CD4-positive, alpha-beta T cell treated with Interleukin-6 for 4 hours (primary cell): ENCODE measurements at regions not wholly inside any gene's neighbourhood (a gene's known extent, or its start where the extent isn't known, plus 50 kb on each side); places are given as distances from the start of the nearest gene placed in this dataset.
"Not testable (repeated sequence)": the region's sequence is repeated elsewhere in the genome, so short reads cannot be mapped to it uniquely, and the experiment has no call there.

ENCODE experiments used
- DNase-seq: peaks from one replicate; pipeline ENCODE4 v3.0.0-alpha.2; 2020; ENCODE audit warnings: mixed read lengths

DNA sequence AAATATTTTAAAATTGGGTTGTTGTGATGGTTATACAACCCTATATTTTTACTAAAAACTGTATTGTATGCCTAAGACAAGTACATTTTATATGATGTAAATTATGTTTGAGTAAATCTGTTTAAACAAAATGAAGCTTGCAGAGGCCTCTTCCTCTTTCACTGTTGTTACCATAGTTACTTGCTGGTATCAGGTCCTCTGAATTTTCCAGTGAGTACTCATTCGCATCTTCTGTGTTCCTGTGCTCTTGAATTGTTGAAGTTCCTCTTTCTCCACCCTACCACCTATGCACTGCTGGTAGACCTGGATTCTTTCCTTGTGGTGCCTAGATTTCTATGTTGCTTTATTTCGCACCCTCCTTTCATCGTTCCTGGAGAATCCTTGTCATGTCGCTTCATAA lies 938.5 kb upstream of the ACO1 start:
- DNase-seq, result no peak

DNA sequence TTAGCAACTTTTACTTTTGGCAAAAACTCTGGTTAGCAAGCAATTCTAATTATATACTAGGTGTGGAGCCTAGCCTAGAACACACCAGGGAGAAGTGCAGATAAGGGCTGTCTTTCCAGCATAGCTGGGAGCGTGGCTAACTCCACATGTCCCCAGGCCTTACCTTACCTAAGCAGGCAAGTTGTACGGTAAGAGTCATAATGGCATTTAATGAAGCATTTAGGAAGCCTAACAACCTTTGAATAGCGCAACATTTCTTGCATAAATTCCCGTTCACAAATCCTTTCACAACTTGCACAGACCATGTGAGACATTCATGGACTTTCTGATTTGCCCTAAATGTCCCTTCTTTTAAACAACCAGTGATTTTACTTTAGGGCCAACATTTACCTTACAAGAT lies 917.4 kb upstream of the ACO1 start:
- DNase-seq, result no peak

DNA sequence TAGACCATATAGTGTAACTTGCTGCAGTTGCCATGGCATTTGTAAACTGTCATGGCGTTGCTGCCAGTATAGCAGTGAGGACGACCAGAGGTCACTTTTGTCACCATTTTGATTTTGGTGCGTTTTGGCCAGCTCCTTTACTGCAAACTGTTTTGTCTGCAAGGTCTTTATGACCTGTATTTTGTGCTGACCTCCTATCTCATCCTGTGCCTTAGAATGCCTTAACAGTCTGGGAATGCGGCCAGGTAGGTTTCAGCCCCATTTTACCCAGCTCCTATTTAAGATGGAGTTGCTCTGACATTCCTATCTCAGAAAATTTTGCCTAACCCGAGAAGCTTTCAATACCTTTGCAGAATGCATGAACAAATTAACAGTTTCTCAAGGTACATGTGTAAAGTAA lies 914.4 kb upstream of the ACO1 start:
- DNase-seq, result no peak

DNA sequence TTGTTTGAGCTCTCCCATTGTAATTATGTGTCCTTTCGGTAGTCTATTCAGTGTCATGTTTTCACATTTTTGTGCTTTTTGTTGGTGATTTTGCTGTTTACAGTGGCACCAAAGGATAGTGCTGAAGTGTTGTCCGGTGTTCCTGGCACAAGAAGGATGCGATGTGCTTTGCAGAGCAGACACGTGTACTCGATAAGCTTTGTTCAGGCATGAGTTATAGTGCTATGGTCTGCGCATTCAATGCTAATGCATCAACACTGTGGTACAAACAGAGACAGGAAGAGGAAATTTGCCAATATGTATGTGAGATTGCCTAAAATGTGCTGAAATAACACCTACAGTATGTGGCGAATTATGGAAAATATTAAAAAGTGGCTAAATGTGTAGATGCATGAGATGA lies 913.4 kb upstream of the ACO1 start:
- DNase-seq, result no peak

DNA sequence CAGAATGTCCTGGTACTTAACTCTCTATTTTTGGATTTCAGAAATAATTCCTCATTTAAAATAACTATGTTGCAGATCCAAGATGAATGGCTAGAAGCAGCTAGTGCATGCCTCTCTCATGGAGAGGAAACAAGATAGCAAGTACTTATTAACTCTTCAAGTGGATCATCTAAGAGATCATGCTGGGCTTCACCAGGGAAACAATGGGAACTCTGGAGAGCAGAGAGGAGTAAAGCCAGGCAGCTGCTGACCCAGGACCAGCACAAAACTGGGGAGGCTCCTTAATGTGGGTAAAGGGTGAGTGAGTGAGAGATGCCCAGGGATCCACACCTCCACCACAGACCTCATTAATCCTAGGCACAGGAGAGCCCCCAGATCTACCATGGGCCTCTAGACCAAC lies 897.8 kb upstream of the ACO1 start:
- no peak for DNase-seq

DNA sequence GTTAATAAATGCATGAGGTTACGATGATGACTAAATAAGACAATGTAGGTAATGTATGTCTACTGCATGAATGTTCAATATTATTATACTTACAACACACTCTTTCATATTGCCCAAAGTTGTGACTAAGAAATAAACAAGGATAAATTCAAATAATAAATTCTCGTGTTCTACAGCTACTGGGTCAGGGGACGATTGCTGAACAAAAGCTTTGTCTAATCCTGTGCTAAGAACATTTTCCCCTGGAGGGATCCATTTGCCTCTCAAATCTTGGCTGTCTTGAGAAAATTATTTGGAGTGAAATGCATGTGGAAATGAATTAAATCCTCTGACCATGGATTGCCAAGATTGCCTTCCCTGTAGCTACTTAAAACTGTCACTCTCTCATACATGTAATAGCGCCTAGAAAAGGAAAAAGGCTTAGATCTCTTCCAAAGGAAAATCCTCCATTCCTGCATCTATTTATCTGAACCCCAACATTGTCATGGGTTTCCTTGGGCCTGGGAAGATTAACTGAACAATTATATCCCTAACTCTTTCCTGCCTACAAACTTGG lies 893.8 kb upstream of the ACO1 start:
- no peak for DNase-seq

DNA sequence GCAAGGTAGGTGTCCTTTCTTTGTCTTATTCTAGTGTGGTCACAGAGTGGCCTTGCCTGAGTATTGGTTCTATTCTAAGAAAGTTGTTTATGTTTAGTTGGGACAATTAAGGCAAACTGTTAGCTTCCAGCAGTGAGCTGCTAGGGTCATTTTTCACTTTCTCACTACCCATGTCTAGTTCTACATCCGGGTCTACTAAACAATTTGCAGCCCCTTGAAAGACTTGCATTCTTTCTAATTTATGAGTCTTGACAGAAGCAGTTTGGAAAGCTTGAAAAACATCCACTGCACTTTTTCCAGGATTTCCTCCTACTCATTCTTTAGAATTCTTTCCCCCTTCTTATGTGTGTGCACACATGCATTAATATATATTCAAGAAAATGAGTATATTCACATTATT lies 892.2 kb upstream of the ACO1 start:
- no peak for DNase-seq

DNA sequence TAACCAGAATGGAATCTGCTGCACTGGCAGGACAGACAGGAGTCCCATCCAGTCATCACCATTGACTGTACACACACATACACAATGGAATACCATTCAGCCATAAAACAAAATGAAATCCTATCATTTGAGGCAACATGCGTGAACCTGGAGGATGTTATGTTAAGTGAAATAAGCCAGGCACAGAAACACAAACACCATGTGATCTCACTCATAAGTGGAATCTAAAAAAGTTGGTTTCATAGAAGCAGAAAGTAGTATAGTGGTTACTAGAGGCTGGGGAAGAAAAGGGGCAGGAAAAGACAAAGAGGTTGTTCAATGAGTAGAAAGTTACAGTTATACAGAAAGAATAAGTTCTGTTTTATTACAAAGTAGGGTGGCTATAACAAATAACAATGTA lies 884.0 kb upstream of the ACO1 start:
- DNase-seq, result no peak

DNA sequence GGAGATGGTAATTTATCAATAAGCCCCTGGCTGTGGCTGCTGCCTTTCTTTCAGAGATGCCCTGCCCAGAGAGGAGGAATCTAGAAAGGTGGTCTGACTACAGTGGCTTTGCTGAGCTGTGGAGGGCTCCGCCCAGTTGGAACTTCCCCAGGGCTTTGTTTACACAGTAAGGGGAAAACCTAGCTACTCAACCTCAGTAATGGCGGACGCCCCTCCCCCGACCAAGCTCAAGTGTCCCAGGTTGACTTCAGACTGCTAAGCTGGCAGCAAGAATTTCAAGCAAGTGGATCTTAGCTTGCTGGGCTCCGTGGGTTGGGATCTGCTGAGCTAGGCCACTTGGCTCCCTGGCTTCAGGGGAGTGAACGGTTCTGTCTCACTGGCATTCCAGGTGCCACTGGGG lies 865.4 kb upstream of the ACO1 start:
- peak; percentile 6 for DNase-seq

DNA sequence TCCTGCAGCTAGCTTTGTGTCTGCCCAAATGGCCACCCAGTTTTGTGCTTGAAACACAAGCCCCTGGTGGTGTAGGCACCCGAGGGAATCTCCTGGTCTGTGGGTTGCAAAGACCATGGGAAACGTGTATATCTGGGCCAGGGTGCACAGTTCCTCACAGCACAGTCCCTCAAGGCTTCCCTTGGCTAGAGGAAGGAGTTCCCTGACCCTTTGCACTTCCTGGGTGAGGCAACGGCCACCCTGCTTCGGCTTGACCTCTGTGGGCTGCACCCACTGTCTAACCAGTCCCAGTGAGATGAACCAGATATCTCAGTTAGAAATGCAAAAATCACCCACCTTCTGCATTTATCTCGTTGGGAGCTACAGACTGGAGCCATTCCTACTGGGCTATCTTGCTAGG lies 865.0 kb upstream of the ACO1 start:
- DNase-seq, result no peak

DNA sequence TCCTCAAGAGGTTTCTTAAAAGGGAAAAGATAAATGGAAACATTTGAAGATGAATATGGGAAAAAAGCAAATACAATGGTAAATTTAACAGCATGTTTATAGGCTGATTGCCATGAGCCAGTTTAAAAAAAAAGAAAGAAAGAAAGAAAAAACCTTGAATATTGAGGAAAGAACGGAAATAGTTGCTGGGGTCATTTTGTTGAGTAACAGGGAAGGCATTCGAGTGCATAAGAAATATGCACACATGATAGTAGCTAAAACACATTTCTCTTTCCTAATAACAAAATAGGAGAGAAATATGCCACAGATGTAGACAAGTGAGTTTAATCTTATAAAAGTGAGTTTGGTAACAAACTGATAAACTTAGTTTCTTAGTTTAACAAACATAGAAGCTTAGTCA lies 864.6 kb upstream of the ACO1 start:
- DNase-seq, result no peak

DNA sequence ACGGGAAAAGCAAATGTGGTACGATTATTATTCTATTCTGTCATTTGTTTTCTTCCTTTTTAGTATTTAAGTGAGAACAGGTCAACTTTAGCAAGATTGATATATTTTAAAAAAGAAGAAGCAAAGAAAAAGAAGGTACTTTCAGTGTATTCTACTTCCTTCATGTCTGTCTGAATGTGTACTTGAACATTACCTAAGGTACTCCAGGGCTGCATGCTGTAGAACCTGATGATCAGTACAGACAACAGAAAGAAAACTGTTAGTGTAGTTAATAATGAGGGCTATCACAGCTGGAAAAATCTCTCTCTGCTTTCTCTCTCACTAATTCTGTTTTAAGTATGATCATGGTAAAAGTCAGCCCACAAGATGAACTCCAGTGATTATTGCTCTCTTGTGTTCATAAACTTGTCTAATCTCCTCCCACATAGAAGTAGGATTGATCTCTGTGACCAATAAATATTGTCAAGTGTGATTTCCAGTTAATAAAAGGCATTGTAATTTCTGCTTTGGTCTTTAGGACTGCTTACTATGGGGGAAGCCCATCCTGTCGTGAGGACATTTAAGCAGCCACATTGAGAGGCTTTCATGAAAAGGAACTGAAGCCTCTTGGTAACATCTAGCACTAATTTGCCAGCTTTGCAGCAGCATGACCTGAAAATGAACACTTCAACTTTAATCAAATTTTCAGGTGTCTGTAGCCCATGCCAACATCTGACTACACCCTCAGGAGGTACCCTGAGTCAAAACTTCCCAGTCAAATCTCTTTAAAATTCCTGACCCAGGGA lies 864.0 kb upstream of the ACO1 start:
- no peak for DNase-seq

DNA sequence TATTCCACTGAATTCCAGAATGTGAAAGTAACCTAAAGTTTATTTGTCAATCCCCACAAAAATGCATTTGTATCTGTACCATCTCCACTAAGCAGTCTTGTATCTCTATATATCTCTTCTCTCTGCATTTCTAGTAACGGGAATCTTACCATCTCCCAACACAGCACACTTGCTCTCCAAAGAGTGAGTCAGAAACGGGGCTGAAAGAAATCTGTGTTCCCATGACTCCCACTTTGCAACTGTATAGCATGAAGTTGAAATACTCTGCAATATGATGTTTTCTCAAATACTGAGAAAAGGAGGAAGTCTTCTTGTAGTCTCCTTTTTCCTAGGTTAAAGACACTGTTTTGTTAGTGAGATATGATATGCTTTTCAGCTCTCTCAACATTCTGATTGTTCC lies 848.8 kb upstream of the ACO1 start:
- no peak for DNase-seq

DNA sequence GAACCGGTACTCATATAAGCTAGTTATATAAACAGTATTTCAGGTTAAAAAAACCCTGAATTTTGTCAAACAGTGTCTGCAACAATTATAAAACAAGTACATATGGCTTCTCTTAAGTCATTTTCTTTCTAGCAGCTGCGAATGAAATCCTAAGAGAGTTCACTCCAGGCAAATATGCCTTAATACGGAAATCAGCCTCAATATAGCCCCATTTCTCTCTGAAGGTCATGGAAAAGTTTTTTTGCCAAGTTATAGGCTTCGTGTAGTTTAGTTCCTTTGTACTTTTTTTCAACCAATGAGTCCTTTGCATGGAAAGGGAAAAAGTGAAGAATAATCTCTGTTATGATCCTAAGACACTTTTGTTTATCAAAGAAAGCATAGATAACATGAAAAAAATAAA lies 848.0 kb upstream of the ACO1 start:
- no peak for DNase-seq

DNA sequence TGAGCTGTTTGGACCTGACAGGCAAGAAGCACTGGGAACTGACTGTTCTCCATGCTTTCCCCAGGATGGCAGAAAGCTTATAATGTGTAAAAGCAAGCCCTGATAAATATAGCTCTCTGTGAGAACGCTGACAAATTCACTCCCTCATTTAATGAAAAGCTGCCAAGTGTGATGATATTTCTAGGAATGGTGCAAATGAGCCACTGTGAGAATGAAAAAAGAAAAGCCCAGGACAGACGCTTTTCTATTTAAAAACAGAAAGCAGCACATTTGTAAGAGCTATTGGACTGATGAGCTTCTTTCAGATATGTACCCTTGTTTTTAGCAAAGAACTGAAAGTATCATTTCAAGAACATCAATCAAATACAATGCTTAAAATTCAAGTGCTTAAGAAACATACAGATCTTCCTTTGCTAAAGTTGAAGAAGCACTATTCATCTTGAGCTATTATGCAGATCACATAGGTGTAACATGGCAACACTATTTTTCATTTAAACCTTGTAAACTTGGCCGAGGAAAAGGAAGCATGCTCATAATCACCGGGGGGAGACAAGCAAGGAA lies 842.6 kb upstream of the ACO1 start:
- no peak for DNase-seq

DNA sequence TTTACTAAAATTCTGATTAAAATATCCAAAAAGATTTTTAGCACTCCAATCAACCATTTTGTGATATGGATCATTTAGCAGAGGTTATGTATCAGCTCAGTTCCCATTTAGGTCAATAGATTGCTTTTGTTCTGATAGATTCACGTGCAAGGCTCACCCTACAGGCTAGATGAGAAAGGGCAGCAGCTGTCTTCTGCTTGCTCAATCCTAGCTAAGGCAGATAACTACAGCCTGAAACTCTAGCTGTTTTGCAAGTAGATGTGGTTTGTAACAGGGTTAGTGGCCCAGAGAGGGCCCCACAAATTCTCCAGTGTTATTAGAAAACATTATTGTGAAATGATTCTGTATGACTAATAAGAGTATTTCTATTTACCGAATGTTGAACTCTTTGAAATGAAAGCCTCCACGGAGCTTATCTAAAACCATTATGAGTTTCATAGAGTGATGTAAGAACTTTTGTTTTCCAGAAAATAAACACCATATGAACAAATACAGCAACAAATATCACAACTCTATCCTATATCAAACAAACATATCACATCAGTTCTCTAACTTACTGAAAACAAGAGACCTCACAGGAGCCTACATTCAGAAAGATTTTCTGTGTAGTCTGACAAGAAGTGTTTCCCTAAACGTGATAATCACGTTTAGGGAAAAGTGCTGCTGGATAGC lies 841.9 kb upstream of the ACO1 start:
- DNase-seq, result peak; percentile 10

DNA sequence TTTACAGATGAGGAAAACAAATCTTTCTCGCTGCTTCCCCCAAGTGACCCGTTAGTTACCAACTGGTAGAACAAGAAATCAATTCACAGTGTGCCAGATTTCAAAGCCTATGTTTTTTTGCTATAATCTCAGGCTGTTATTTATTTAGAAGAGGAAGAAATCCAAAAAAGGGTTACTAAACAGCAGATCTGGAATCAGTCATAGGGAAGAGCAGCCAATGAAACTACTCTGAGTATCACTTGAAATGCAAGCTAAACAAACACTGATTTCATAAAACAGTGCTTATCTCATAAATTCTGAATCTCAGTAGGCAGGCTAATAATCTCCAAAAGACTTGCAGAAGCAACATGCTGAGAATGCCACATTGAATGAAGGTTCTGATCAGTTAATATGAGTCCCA lies 829.5 kb upstream of the ACO1 start:
- DNase-seq, result no peak

DNA sequence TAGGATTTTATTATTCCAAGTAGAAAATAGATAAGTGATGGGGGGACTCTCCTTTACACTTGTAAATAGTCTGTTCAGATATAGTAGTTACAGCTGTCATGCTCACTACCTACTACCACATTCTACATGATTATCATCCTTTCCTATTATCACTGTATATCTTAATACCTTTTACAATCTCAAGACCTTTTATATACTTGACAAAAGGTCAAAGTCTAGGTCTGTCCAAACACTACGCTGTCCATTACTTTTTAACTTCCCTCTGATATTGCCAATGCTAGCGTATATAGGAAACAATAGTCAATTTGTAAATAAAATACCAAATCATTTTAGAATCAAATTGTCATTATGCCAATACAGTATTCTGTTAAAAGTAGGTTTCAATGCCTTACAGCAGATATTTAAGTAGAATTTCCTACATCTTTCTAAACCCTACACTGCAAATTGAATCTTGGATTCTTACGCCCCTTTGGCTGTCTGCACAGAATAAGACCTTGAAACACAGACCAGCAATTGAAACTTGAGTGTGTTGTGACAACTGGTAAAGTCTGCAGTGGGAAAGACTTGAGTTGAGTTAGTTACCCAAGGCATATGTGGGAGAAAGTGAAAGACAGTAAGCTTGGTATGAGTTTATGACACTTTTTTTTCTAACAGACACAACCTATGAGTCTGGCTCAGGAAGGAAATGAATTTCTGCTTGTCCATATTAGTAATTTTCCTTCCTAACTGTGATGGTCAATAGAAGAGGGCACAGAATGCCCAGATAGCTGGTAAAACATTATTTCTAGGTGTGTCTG lies 827.6 kb upstream of the ACO1 start:
- DNase-seq, result no peak

DNA sequence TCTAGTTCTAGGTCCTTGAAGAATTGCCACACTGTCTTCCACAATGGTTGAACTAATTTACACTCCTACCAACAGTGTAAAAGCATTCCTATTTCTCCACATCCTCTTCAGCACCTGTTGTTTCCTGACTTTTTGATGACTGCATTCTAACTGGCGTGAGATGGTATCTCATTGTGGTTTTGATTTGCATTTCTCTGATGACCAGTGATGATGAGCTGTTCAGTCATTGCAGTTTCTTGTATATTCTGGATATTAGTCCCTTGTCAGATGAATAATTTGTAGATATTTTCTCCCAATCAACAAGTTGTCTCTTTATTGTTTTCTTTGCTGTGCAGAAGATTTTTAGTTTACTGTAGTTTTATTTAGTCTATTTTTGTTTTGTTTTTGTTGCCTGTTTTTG lies 812.3 kb upstream of the ACO1 start:
- not testable (repeated sequence) for DNase-seq

DNA sequence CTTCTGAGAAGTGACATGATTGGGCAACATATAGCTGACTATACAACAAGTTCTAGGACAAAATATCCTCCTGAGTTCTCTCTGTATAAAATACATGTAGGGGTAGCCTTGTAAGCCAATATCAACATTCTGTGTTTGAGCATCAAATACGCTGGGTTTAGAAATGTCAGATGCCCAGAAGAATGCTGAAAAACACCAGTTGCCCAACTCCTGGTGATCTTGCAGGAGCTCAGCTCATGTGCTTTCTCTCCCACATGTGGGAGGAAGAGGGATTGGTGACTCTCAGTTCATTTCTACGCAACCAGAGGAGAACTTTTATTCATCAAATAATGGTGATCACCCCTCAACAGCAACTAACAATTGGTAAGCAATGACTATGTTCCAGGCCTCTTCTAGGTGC lies 810.9 kb upstream of the ACO1 start:
- DNase-seq, result no peak

DNA sequence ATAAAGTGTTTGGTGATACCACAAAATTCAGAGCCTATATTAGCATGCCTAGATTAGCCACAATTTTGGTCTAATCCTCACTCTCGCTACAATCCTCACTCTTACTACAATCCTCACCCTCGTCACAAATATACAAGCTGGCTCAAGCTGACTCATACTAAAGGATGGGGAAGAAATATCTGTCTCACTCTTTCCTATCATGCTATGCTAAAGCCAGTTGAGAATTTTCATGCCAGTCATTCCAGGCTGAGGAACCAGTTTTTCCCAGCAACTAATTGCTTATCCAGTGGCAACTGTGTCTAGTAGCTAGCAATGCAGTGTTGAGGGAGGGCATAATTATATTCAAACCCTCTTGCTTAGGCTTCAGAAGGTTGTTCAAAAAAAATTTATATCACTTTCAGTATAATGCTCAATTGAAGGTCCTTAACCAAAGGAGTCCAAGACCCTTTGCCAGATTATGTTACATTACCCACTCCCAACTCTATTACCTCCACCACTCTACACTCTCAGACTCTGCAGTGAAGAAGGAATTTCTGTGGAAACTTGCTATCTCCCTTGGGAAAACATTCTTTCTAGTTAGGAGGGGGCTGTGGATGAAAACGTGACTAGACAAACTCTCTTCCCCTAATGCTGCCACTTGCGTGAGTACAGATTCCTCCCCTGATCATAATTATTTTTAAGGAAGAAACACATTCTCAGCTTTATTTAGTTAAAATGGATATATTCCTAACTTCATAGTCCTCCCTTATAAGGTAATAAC lies 810.3 kb upstream of the ACO1 start:
- DNase-seq, result no peak

DNA sequence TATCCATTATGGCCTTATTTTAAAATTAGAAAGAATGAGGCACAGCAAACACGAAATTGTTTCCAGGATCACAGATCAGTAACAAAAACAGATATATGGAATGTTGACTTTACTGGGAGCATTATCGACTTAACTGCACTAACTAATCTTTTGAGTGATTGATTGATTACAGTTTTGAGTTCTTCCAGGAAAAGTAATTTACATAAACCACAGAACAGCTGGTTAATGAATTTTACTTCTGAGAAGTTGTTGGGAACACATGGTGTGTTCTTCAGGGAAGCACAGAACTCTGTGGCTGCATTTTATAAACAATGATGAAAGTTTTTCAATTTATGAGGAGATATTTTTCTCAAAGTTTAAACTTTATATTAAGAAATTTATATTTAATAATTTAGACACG lies 802.4 kb upstream of the ACO1 start:
- no peak for DNase-seq

DNA sequence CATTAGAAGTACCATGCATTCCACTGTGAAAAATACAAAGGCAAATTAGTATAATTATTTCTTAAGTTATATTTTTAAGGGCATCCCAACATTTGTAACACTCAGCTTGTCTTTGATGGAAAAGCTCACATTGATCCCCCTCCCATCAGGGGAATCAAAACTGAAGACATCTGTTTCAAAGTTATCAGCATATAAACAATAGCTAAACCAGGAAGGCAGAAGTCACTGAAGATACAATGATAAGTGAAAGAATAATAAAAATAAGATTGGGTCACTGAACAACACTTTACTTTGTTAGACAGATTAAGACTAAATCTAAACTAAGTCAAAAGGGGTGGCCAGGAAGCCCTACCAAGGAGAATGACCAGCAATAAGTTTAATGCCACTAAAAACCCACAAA lies 801.9 kb upstream of the ACO1 start:
- no peak for DNase-seq
